Suprapubic skin (tissue), 4 donors: ENCODE measurements at regions not wholly inside any gene's neighbourhood (a gene's known extent, or its start where the extent isn't known, plus 50 kb on each side); places are given as distances from the start of the nearest gene placed in this dataset.

ENCODE experiments used
- DNase-seq, 2 donors: peaks; one replicate each; pipeline ENCODE4 v3.0.0-alpha.2; 2019; ENCODE audit warnings: low spot score in 2 of 2
- H3K27ac ChIP-seq: fragments of 200-600 bp; sonication (generic); one replicate; pipeline ENCODE4 v1.5.1; 2019
- H3K27me3 ChIP-seq: fragments of 200-600 bp; sonication (generic); one replicate; pipeline ENCODE4 v1.5.1; 2019
- H3K36me3 ChIP-seq: fragments of 200-600 bp; sonication (generic); one replicate; pipeline ENCODE4 v1.5.1; 2019
- H3K4me1 ChIP-seq: fragments of 200-600 bp; sonication (generic); one replicate; pipeline ENCODE4 v1.5.1; 2019
- H3K4me3 ChIP-seq: fragments of 200-600 bp; sonication (generic); one replicate; pipeline ENCODE4 v1.5.1; 2019; ENCODE audit warnings: mild to moderate bottlenecking
- H3K9me3 ChIP-seq: fragments of 200-600 bp; sonication (generic); one replicate; pipeline ENCODE4 v1.5.1; 2019
- CTCF ChIP-seq, 2 donors: fragments of 200-600 bp in 1 of 2; fragments of 450-650 bp in 1 of 2; sonication (generic) in 1 of 2; IDR thresholded peaks; one replicate each; pipeline ENCODE4 v1.5.1; 2016 to 2019; ENCODE audit warnings: antibody characterized with exemption in 2 of 2, mild to moderate bottlenecking in 1 of 2, moderate library complexity in 1 of 2
- EP300 ChIP-seq: sonication (generic); formaldehyde crosslinking; IDR thresholded peaks from one replicate; pipeline ENCODE4 v1.6.1; 2017; ENCODE audit warnings: antibody characterized with exemption
- POLR2A ChIP-seq, 2 donors: fragments of 450-650 bp; IDR thresholded peaks; one replicate each; pipeline ENCODE4 v1.6.1; 2017; ENCODE audit warnings: antibody characterized with exemption in 2 of 2, mild to moderate bottlenecking in 2 of 2, moderate library complexity in 2 of 2
- POLR2AphosphoS5 ChIP-seq, 3 donors: sonication (generic); formaldehyde crosslinking; IDR thresholded peaks; one replicate each; pipeline ENCODE4 v1.6.1; 2017; ENCODE audit warnings: antibody characterized with exemption in 3 of 3
- WGBS: methylation state at CpG from one replicate; pipeline ENCODE4 v1.1.5; 2018; 5-methylcytosine and 5-hydroxymethylcytosine counted together

GRCh38 chr6:147833607-147834006, 325.1 kb downstream of the SAMD5 start:
- H3K9me3 ChIP-seq = no peaks in the 10 kb centered on the region
- WGBS = 84% methylated on average over 1 of the region's 1 CpG
- no peaks in the 10 kb centered on the region for H3K36me3 ChIP-seq
- no peak overlapping the region for H3K4me3 ChIP-seq
- DNase-seq = no peak
- TF ChIP-seq CTCF (IDR thresholded peaks at IDR 0.05) (no peak), POLR2A (IDR thresholded peaks at IDR 0.05) (no peak), EP300 (no peak), POLR2AphosphoS5 (IDR thresholded peaks at IDR 0.05) (no peak)
- H3K27ac ChIP-seq = no peak overlapping the region
- no peaks in the 10 kb centered on the region for H3K4me1 ChIP-seq
- no peaks in the 10 kb centered on the region for H3K27me3 ChIP-seq

GRCh38 chr6:147834084-147834776, 325.7 kb downstream of the SAMD5 start:
- Histone ChIP-seq H3K36me3 (no peaks in the 10 kb centered on the region), H3K4me1 (no peaks in the 10 kb centered on the region), H3K27me3 (no peaks in the 10 kb centered on the region), H3K4me3 (no peak overlapping the region), H3K9me3 (no peaks in the 10 kb centered on the region), H3K27ac (no peak overlapping the region)
- DNase-seq = no peak
- 78% methylated on average over 7 of the region's 7 CpGs for WGBS
- no peak for TF ChIP-seq POLR2AphosphoS5 (IDR thresholded peaks at IDR 0.05)
- TF ChIP-seq EP300 = no peak
- no peak for TF ChIP-seq CTCF (IDR thresholded peaks at IDR 0.05)
- no peak for TF ChIP-seq POLR2A (IDR thresholded peaks at IDR 0.05)

GRCh38 chr6:147837540-147837939, 329.1 kb downstream of the SAMD5 start:
- DNase-seq = no peak
- TF ChIP-seq POLR2AphosphoS5 (IDR thresholded peaks at IDR 0.05) (no peak), POLR2A (IDR thresholded peaks at IDR 0.05) (no peak), CTCF (IDR thresholded peaks at IDR 0.05) (no peak), EP300 (no peak)
- no peak overlapping the region for H3K4me3 ChIP-seq
- 96% methylated on average over 4 of the region's 4 CpGs for WGBS
- no peaks in the 10 kb centered on the region for H3K9me3 ChIP-seq
- H3K4me1 ChIP-seq = no peaks in the 10 kb centered on the region
- H3K27me3 ChIP-seq = no peaks in the 10 kb centered on the region
- no peaks in the 10 kb centered on the region for H3K36me3 ChIP-seq
- H3K27ac ChIP-seq = no peak overlapping the region

- no peak overlapping the region for H3K4me3 ChIP-seq
- DNase-seq = no peak
- H3K9me3 ChIP-seq = no peaks in the 10 kb centered on the region
- H3K4me1 ChIP-seq = no peaks in the 10 kb centered on the region
- no peaks in the 10 kb centered on the region for H3K36me3 ChIP-seq
- no peak for TF ChIP-seq POLR2AphosphoS5 (IDR thresholded peaks at IDR 0.05)
- TF ChIP-seq CTCF (IDR thresholded peaks at IDR 0.05) = no peak
- TF ChIP-seq POLR2A (IDR thresholded peaks at IDR 0.05) = no peak
- TF ChIP-seq EP300 = no peak
- no peaks in the 10 kb centered on the region for H3K27me3 ChIP-seq
- H3K27ac ChIP-seq = no peak overlapping the region
- WGBS = 44% methylated on average over 2 of the region's 2 CpGs
Observed at GRCh38 chr6:147839708-147840610, 331.5 kb downstream of the SAMD5 start.

GRCh38 chr6:147841547-147842148, 333.2 kb downstream of the SAMD5 start:
- Histone ChIP-seq H3K27ac (no peak overlapping the region), H3K27me3 (no peaks in the 10 kb centered on the region), H3K4me1 (no peaks in the 10 kb centered on the region), H3K36me3 (no peaks in the 10 kb centered on the region), H3K9me3 (no peaks in the 10 kb centered on the region), H3K4me3 (no peak overlapping the region)
- WGBS = 57% methylated on average over 1 of the region's 1 CpG
- no peak for DNase-seq
- TF ChIP-seq CTCF (IDR thresholded peaks at IDR 0.05) = no peak
- no peak for TF ChIP-seq POLR2AphosphoS5 (IDR thresholded peaks at IDR 0.05)
- no peak for TF ChIP-seq EP300
- TF ChIP-seq POLR2A (IDR thresholded peaks at IDR 0.05) = no peak
